Nephron (organoid): ENCODE measurements at regions not wholly inside any gene's neighbourhood (a gene's known extent, or its start where the extent isn't known, plus 50 kb on each side); places are given as distances from the start of the nearest gene placed in this dataset.

Experiments
- H3K27ac Mint-ChIP-seq, 3 experiments: 2 replicates each; pipeline ENCODE4 v1.8.0; 2020; ENCODE audit warnings: mixed read lengths in 3 of 3, mild to moderate bottlenecking in 2 of 3, moderate library complexity in 1 of 3
- H3K27me3 Mint-ChIP-seq: 2 replicates; pipeline ENCODE4 v1.8.0; 2021; ENCODE audit warnings: low read depth, mild to moderate bottlenecking, moderate library complexity, mixed read lengths
- H3K36me3 Mint-ChIP-seq: 2 replicates; pipeline ENCODE4 v1.8.0; 2020; ENCODE audit warnings: low read depth, mixed read lengths
- H3K4me1 Mint-ChIP-seq: 2 replicates; pipeline ENCODE4 v1.8.0; 2020; ENCODE audit warnings: mixed read lengths
- H3K4me3 Mint-ChIP-seq, 3 experiments: 2 replicates each; pipeline ENCODE4 v1.8.0; 2020; ENCODE audit warnings: mild to moderate bottlenecking in 3 of 3, mixed read lengths in 3 of 3, moderate library complexity in 2 of 3
- H3K9me3 Mint-ChIP-seq: 2 replicates; pipeline ENCODE4 v1.8.0; 2020; ENCODE audit warnings: mixed read lengths
- CTCF ChIP-seq, 3 experiments: fragments of 200-600 bp; sonication (generic); IDR thresholded peaks; one replicate each; pipeline ENCODE4 v1.5.0; 2021; ENCODE audit warnings: antibody characterized with exemption in 3 of 3; ENCODE audit not compliant: unreplicated experiment in 3 of 3

GRCh38 chr19:32173836-32174235 lies 171.6 kb upstream of the ZNF507 start:
- no peak for TF ChIP-seq CTCF (IDR thresholded peaks at IDR 0.05; ENCODE audit: unreplicated experiment in 3 of 3)
- Mint-ChIP-seq H3K4me3 (no peak overlapping the region), H3K27me3 (peaks cover 16% of the 10 kb centered on the region), H3K27ac (no peak overlapping the region), H3K4me1 (peaks cover 22% of the 10 kb centered on the region), H3K9me3 (no peaks in the 10 kb centered on the region), H3K36me3 (no peaks in the 10 kb centered on the region)

GRCh38 chr19:32174386-32175113 lies 170.9 kb upstream of the ZNF507 start:
- no peak for TF ChIP-seq CTCF (IDR thresholded peaks at IDR 0.05; ENCODE audit: unreplicated experiment in 3 of 3)
- H3K27me3 Mint-ChIP-seq, result peaks cover 21% of the 10 kb centered on the region
- no peaks in the 10 kb centered on the region for H3K9me3 Mint-ChIP-seq
- H3K36me3 Mint-ChIP-seq, result no peaks in the 10 kb centered on the region
- no peak overlapping the region for H3K4me3 Mint-ChIP-seq
- H3K27ac Mint-ChIP-seq, result peak overlapping the region in 2 of 3 experiments; percentile 52 to 70
- H3K4me1 Mint-ChIP-seq, result peaks cover 22% of the 10 kb centered on the region

DNA sequence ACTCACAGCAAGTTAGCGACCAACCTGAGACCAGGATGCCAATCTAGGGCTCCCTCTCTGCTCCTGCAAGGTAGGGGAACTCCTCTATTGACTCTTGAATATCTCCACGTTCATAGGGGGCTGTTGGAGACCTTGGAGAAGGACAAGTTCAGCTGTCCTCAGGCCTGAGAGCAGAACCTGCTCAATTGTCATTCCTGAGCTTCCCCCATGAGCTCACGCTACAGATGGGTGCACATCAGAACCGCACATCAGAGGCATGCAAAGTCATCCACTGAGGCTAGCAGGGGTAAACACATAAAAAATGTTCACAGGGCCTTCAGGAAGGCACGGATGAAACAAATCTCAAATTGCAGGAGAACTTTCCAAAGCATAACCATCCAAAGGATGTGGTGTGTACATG lies 168.8 kb upstream of the ZNF507 start:
- Mint-ChIP-seq H3K4me3 (no peak overlapping the region), H3K27me3 (peaks cover 22% of the 10 kb centered on the region), H3K9me3 (no peaks in the 10 kb centered on the region), H3K36me3 (no peaks in the 10 kb centered on the region), H3K4me1 (peaks cover 15% of the 10 kb centered on the region), H3K27ac (no peak overlapping the region)
- no peak for TF ChIP-seq CTCF (IDR thresholded peaks at IDR 0.05; ENCODE audit: unreplicated experiment in 3 of 3)

DNA sequence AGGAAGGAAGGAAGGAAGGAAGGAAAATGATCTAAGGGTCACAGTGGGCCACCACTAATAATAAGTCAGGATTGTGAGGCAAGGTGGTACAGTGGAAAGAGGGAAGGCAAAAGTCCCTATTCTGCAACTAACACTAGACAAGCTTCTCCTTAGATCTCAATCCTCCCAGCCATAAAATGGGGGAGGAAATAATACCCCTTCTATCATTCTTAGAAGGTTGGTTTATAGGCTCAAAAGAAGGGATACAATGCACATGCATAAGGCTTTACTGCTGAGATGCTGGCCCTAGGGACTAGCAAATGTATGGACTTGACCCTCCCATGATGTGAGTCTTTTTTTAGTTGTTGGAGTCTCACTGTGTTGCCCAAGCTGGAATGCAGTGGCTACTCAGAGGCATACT lies 167.7 kb upstream of the ZNF507 start:
- H3K9me3 Mint-ChIP-seq, result no peaks in the 10 kb centered on the region
- H3K4me1 Mint-ChIP-seq, result peaks cover 5% of the 10 kb centered on the region
- H3K27me3 Mint-ChIP-seq, result peaks cover 22% of the 10 kb centered on the region
- no peak overlapping the region for H3K27ac Mint-ChIP-seq
- no peak for TF ChIP-seq CTCF (IDR thresholded peaks at IDR 0.05; ENCODE audit: unreplicated experiment in 3 of 3)
- no peak overlapping the region for H3K4me3 Mint-ChIP-seq
- no peaks in the 10 kb centered on the region for H3K36me3 Mint-ChIP-seq

DNA sequence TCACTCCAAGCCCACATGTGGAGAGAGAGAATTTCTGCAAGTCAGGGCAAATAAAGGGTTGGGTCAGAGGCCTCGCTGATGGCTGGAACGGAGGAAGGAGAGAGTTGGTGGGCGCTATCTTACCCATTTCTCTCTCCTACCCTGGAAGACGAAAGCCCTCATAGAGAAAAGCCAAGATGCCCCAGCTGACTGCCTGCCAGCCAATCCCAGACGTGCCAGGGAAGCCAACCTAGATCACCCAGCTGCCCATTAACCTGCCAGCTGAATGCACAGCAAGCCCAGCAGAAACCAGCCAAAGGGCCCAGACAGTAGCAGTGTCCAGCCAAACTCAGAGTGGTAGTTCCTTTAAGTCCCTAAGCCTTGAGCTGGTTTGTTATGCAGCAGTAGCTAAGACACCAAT lies 167.0 kb upstream of the ZNF507 start:
- Mint-ChIP-seq H3K4me1 (no peaks in the 10 kb centered on the region), H3K9me3 (peaks cover 2% of the 10 kb centered on the region), H3K27me3 (peaks cover 22% of the 10 kb centered on the region), H3K4me3 (no peak overlapping the region), H3K27ac (no peak overlapping the region), H3K36me3 (no peaks in the 10 kb centered on the region)
- no peak for TF ChIP-seq CTCF (IDR thresholded peaks at IDR 0.05; ENCODE audit: unreplicated experiment in 3 of 3)

- no peaks in the 10 kb centered on the region for H3K36me3 Mint-ChIP-seq
Observed at GRCh38 chr19:32178956-32179355, 166.5 kb upstream of the ZNF507 start.

More at GRCh38 chr19:32178956-32179355, 166.5 kb upstream of the ZNF507 start:
- Mint-ChIP-seq H3K4me1 (no peaks in the 10 kb centered on the region), H3K27ac (no peak overlapping the region), H3K4me3 (no peak overlapping the region), H3K27me3 (peaks cover 22% of the 10 kb centered on the region), H3K9me3 (peaks cover 4% of the 10 kb centered on the region)
- no peak for TF ChIP-seq CTCF (IDR thresholded peaks at IDR 0.05; ENCODE audit: unreplicated experiment in 3 of 3)
